NCI-H524 treated with DMSO at 0.1 percent for 48 hours (cell line): ENCODE measurements at regions not wholly inside any gene's neighbourhood (a gene's known extent, or its start where the extent isn't known, plus 50 kb on each side); places are given as distances from the start of the nearest gene placed in this dataset.
"Not testable (repeated sequence)": the region's sequence is repeated elsewhere in the genome, so short reads cannot be mapped to it uniquely, and the experiment has no call there.

ENCODE experiments used
- DNase-seq: peaks from one replicate; lab custom pipeline; 2025; lab: John Stamatoyannopoulos, UW

- DNase-seq: no peak
Observed at GRCh38 chr4:91653067-91653466, 650.7 kb upstream of the GRID2 start.

GRCh38 chr4:91681091-91681490 lies 622.7 kb upstream of the GRID2 start:
- no peak for DNase-seq

- DNase-seq: no peak
Observed at GRCh38 chr4:91681544-91681943, 622.2 kb upstream of the GRID2 start.

- DNase-seq: no peak
Observed at GRCh38 chr4:91684955-91685354, 618.8 kb upstream of the GRID2 start.

GRCh38 chr4:91688413-91688812 lies 615.4 kb upstream of the GRID2 start:
- DNase-seq: no peak

GRCh38 chr4:91699691-91700090 lies 604.1 kb upstream of the GRID2 start:
- DNase-seq: not testable (repeated sequence)

GRCh38 chr4:91729851-91730250 lies 573.9 kb upstream of the GRID2 start:
- DNase-seq: no peak

GRCh38 chr4:91734682-91735081 lies 569.1 kb upstream of the GRID2 start:
- no peak for DNase-seq

GRCh38 chr4:91738831-91739230 lies 564.9 kb upstream of the GRID2 start:
- not testable (repeated sequence) for DNase-seq

- DNase-seq: no peak
Observed at GRCh38 chr4:91746551-91746950, 557.2 kb upstream of the GRID2 start.

- peak; percentile 3 for DNase-seq
Observed at GRCh38 chr4:91751961-91752360, 551.8 kb upstream of the GRID2 start.

- DNase-seq: no peak
Observed at GRCh38 chr4:91754716-91755115, 549.0 kb upstream of the GRID2 start.

GRCh38 chr4:91758487-91758886 lies 545.3 kb upstream of the GRID2 start:
- DNase-seq: no peak

- peak; percentile 4 for DNase-seq
Observed at GRCh38 chr4:91764085-91764484, 539.7 kb upstream of the GRID2 start.

- no peak for DNase-seq
Observed at GRCh38 chr4:91769912-91770311, 533.9 kb upstream of the GRID2 start.

- not testable (repeated sequence) for DNase-seq
Observed at GRCh38 chr4:91791631-91792030, 512.1 kb upstream of the GRID2 start.

GRCh38 chr4:91795947-91796346 lies 507.8 kb upstream of the GRID2 start:
- DNase-seq: no peak

- no peak for DNase-seq
Observed at GRCh38 chr4:91812319-91812718, 491.4 kb upstream of the GRID2 start.

GRCh38 chr4:91824773-91825172 lies 479.0 kb upstream of the GRID2 start:
- DNase-seq: no peak

- no peak for DNase-seq
Observed at GRCh38 chr4:91826186-91826585, 477.6 kb upstream of the GRID2 start.

- DNase-seq: no peak
Observed at GRCh38 chr4:91827914-91828313, 475.9 kb upstream of the GRID2 start.

GRCh38 chr4:91829531-91829930 lies 474.2 kb upstream of the GRID2 start:
- no peak for DNase-seq

- DNase-seq: no peak
Observed at GRCh38 chr4:91830681-91831395, 472.9 kb upstream of the GRID2 start.

- no peak for DNase-seq
Observed at GRCh38 chr4:91837608-91838029, 466.1 kb upstream of the GRID2 start.
